D721Med (cell line): ENCODE measurements at regions not wholly inside any gene's neighbourhood (a gene's known extent, or its start where the extent isn't known, plus 50 kb on each side); places are given as distances from the start of the nearest gene placed in this dataset.
"Not testable (repeated sequence)": the region's sequence is repeated elsewhere in the genome, so short reads cannot be mapped to it uniquely, and the experiment has no call there.

Experiments
- DNase-seq: peaks from one replicate; pipeline ENCODE4 v3.0.0; 2011; ENCODE audit warnings: low spot score; ENCODE audit not compliant: insufficient read length
- FAIRE-seq: peaks from 2 replicates; lab custom pipeline; 2011; peaks lifted over from hg19 to GRCh38; lab: Jason Lieb, UNC
- CTCF ChIP-seq: IDR thresholded peaks from 2 replicates; pipeline ENCODE4 v1.5.1; 2012; ENCODE audit warnings: mild to moderate bottlenecking, control low read depth; ENCODE audit not compliant: insufficient read depth; ENCODE audit errors: missing control alignments

DNA sequence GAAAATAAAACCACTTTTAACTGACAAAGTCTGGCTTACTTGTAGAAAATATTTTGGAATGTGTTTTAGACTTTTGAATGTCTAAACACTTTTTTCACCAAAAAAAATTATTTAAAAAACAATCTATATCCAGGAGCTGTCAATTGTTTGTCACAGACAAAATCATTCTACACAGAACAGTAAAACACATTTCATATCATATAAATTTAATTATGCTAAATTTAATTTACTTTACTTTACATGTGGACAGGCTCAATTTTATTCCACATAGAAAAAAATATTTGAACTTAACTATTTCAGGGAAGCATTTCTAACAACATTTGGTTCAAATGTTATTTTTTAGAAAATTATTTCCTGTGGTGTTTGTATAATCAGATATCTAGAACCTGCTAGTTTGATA lies 1417.0 kb downstream of the ZPLD1 start:
- TF ChIP-seq CTCF, result no peak
- no peak for DNase-seq
- FAIRE-seq, result no peak

DNA sequence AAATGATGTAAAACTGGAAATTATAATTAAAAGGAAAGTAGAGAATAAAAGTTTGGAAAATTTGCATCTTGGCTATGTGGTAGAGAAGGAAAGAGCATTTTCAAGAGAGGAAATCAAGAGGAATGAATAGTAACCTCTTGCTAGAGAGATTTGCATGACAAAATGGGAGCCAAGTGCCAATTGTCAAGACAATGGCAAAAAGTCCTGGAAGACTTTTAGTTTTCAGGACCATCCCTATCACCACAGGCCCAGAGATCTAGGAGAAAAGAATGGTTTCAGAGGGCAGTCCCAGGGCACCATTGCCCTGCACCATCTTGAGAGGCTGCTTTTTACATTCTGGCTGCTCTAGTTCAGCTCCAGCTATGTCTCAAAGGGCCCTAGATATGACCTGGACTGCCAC lies 1427.6 kb downstream of the ZPLD1 start:
- FAIRE-seq (no peak), DNase-seq (no peak)
- TF ChIP-seq CTCF, result no peak

DNA sequence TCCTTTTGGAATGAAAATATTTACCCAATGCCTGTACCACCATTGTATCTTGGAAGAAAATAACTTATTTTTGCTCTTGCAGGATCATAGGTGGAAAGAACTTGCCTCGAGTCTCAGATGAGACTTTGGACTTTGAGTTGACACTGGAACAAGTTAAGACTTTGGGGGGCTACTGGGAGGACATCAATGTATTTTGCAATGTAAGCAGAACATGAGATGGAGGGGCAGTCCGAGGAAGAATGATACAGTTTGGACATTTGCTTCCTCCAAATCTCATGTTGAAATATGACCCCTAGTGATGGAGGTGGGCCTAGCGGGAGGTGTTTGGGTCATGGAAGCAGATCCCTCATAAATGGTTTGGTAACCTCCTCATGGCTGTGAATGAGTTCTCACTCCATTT lies 1428.6 kb downstream of the ZPLD1 start:
- no peak for TF ChIP-seq CTCF
- FAIRE-seq (no peak), DNase-seq (no peak)

GRCh38 chr3:103866113-103866512 lies 1431.3 kb downstream of the ZPLD1 start:
- no peak for TF ChIP-seq CTCF
- no peak for FAIRE-seq
- DNase-seq, result no peak

DNA sequence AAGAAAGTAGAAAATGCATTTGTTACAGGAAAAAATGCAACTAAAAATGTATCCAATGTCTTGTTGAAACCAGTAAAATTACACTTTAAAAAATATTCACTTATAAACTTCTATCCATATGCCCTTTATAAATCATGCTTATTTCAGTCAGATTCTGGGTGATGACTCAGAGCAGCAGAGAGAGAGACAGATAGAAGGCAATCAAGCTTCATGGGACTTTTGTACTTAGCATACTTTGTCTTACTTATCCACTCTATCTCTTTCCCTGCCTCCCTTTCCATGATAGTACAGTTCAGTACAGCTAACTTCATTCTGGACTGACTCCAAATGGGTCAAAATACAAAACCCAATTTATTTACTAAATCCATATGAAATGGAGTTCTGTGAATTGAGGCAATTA lies 1438.2 kb downstream of the ZPLD1 start:
- DNase-seq, result no peak
- FAIRE-seq, result no peak
- TF ChIP-seq CTCF, result no peak

GRCh38 chr3:103873897-103874545 lies 1439.2 kb downstream of the ZPLD1 start:
- no peak for TF ChIP-seq CTCF
- FAIRE-seq (no peak), DNase-seq (no peak)

DNA sequence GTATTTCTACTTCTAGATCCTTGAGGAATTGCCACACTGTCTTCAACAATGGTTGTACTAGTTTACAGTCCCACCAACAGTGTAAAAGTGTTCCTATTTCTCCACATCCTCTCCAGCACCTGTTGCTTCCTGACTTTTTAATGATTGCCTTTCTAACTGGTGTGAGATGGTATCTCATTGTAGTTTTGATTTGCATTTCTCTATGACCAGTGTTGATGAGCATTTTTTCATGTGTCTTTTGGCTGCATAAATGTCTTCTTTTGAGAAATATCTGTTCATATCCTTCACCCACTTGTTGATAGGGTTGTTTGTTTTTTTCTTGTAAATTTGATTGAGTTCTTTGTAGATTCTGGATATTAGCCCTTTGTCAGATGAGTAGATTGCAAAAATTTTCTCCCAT lies 1447.0 kb downstream of the ZPLD1 start:
- not testable (repeated sequence) for FAIRE-seq, DNase-seq

- DNase-seq, result no peak
- FAIRE-seq, result no peak
- TF ChIP-seq CTCF, result no peak
These were observed 1454.9 kb downstream of the ZPLD1 start for GRCh38 chr3:103889675-103890074.
